NCI-H1048 (cell line): ENCODE measurements at regions not wholly inside any gene's neighbourhood (a gene's known extent, or its start where the extent isn't known, plus 50 kb on each side); places are given as distances from the start of the nearest gene placed in this dataset.
"Not testable (repeated sequence)": the region's sequence is repeated elsewhere in the genome, so short reads cannot be mapped to it uniquely, and the experiment has no call there.

ENCODE experiments used
- DNase-seq: peaks from one replicate; lab custom pipeline; 2025; lab: John Stamatoyannopoulos, UW

DNA sequence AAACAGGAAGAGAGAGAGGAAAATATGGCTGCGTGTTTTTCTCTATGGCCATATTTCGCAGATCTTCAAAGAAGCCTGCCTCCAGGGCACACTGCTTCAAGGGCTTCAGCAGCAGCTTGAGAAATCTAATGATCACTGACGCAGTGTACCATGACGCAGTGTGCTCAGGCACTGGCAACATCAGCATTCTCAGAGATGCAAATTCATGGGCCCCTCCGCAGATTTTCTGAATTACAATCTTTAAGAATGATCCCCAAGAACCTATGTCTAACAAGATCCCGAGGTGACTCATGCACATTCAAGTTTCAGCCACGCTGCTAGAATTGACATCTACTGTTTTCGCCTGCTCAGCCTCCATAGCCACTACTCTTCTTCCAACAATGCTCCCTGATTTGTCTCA is 143.9 kb upstream of the ZNF366 start:
- no peak for DNase-seq

DNA sequence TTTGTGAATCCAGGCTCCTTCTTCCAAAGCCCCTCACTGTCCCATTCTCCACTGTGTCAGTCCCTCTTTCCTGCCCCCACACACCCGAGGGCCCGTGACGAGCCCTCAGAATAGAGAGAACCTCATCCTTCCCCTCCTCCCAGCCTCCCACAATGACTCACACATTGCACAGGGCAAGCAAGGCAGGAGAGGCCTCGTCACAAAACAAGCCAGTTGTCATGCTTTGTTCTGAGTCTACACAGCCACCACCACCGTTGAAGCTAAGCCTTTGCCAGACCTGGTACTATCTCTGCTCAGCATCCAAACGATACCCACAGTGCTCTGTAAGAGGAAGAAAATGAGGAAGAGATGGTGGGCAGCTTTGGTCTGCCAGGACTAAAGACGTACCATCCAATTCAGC is 142.2 kb upstream of the ZNF366 start:
- DNase-seq, result no peak

DNA sequence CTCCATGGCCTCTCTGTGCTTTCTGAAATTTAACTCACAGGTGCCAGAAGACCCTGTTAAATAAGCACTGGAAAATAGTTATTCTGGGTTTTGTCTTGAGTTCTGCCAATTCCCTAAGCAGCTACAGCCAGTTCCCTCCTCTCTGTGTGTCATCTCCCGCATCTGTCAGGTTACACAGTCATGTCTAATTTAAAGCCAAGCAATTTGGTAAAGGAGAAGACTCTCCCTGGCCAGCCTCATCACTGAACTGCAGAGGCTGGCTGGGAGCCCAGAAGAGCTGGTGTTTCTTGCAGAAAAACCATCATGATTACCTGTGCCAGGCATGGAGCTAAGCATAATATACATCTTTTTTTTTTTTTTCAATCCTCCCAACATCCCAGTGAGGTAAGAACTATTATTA is 141.3 kb upstream of the ZNF366 start:
- no peak for DNase-seq

DNA sequence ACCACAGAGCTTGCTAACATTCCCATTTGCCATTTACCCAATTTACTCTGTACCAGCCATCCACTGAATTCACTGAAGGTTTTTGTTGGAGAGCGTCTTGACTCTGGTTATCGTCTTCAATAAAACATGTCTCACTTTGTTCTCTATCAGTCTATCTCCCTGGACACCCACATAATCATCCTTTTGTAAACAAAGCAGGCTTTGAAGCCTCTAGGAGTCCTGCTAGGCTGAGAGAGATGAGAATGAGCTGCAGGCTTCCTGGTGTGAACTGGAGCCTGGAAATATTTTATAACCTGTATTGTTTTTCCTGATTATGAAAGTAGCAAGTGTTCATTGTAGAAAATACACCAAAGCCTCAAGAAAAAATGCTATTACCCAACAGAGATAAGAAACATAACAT is 140.6 kb upstream of the ZNF366 start:
- DNase-seq, result no peak

DNA sequence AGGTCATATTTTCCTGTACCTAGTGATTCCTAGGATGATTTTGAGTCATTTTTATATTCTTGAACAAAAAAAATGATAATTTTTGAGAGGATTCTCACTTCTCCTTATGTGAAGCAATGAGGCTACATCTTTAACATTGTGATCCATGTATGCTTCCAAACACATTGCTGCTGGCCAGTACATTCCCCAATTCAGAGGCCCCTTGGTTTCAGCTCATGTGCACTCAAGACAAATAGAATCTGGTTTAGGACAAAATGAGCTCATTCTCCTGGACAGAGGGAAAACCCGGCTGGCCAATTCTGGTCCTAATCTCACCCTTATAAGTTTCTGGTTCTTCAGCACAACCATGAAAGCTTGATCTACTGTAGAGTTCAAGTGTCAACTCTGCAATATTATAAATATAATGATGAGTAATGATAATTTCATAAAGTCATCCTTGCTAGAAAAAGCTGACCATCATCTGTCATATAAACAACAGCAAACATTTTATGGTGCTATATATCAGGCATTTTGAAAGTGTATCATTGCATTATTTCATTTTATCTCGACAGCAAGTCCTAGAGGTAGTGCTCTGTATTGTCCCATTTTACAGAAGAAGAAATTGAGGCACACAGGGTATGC is 139.1 kb upstream of the ZNF366 start:
- no peak for DNase-seq

DNA sequence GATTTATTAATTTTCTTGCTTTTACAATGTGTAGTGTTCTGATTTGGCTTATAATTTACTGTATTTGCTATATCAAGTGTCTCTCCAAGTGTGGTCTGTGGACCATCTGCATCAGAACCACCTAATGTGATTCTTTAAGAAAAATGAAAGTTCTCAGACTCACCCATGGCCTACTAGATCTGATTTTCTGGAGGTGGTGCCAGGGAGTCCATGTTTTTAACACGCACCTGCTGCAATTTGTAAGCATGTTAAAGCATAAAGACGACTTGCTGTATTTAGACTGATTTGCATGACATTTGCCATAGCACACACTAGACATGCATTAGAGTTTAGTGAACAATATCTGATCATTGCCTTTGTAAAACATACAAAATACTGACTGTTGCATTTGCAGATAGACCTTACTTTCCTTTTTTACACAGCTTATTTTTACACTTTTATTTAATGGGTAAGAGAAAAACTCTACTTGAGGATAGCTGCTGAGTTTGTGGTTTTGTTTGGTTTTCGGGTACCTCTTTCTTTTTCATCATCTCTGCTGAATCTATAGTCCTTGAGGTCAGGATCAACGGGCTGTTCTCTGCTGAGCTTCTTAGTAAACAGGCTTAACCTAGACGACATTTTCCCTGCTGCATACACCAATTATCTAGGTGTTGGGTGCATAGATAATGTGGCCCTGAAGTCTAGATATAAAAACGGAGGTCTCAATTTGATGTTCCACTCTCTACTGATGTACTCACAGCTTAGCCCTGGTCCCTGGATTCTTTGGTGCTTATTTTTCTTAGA is 138.0 kb upstream of the ZNF366 start:
- DNase-seq, result no peak

DNA sequence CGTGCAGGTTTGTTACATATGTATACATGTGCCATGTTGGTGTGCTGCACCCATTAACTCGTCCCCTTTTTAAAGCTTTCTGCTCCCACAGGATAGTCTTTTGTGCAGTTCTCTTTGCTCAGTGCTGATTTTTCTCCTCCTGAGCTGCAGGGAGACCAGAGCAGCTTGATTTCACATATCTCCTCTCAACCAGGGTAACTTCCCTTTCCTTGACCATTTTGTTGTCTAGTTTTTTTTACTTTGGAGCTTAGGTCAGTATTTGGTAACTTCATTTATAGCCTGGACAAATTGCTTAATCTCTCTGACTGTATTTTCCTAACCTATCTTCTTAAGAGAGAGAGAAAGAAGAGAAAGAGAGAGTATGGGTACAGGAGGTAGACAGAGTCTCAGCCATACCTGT is 137.1 kb upstream of the ZNF366 start:
- DNase-seq, result no peak

DNA sequence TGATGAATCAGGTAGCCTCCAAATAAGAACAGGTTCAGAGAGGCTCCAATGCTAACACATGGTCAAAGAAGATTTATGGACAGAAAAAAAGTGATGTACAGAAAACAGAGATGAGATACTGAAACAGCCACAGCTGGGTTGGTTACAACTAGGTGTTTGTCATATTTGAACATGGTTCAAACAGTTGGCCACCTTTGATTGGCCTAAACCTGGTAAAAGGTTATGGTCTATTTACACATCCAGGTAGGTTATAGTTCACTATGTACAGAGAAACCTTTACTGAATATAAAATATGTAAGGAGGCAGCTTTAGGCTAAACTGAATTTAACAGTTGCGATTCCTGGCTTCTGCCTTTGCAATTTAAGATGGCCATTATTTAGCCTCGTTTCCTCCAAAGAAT is 134.0 kb upstream of the ZNF366 start:
- DNase-seq, result no peak

DNA sequence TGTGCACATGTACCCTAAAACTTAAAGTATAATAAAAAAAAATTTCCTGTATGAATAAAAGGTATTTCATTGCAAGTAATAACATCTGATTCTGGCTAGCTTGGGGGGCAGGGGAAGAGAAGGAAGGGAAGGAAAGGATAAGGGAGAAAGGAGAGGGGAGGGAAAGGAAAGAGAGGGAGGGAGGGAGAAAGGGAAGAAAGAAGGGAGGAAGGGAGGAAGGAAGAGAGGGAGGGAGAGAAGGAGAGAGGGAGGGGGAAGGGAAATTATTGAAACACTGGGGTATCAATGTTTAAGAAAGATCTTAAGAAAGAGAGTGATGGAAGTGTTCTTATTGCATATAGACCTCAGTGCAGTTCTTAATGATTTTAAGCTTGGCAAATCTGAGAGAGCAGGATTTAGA is 129.8 kb upstream of the ZNF366 start:
- DNase-seq, result no peak

DNA sequence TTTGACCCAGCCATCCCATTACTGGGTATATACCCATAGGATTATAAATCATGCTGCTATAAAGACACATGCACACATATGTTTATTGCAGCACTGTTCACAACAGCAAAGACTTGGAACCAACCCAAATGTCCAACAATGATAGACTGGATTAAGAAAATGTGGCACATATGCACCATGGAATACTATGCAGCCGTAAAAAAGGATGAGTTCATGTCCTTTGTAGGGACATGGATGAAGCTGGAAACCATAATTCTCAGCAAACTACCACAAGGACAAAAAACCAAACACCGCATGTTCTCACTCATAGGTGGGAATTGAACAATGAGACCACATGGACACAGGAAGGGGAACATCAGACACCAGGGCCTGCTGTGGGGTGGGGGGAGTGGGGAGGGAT is 129.4 kb upstream of the ZNF366 start:
- not testable (repeated sequence) for DNase-seq

DNA sequence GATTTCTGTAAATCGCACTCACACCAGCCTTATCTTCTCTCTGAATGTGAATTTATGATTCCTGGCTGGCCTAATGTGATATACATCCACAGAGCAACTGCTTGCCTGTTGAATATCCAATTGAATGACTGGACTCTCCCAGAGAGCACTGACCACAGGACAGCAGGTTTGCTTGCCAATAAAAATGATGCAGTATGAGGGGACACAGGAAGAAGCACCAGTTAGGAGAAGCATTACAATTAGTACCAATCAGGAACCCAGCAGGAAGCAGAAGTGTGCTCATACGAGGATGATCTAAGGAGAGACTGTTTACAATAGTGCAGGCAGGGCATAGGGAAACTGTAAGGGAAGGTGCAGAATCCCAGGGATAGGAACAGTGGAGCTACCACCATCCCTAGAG is 127.2 kb upstream of the ZNF366 start:
- DNase-seq, result no peak

DNA sequence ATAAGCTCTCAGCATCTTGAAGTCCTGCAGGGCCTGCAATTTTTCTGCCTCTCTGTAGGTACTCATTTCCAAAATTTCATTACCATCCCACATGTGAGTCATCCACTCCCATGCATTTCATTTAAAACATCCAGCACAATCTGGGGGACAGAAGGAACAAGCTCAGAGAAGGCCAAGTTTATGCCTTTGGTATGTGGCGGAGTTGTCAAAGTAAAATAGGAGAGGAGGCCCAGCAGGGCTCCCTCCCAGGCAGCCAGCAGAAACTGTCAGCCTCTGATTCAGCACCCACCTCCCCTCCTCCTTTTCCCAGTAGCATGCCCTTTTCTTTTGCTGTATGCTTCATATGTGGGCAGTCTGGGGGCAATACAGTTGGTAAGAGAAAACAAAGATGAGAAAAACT is 126.4 kb upstream of the ZNF366 start:
- DNase-seq, result no peak

DNA sequence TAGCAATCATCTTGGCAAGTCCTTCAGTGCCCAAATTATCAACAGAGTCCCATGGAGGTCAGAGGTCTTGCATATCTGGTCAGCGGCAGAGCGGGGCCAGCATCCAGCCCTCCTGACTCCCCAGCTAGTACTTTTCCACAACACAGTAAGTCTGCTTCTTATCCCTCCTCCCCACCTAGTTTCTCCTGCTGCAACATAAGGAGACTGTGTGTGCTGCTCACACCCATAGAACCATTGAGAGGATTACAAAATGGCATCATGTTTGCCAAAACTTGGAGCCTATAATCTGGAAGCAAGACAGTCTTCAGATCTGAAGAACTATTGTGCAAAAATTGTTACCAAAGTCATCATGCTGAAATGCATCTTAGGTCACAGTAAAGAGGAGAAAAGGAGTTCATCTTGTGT is 125.8 kb upstream of the ZNF366 start:
- no peak for DNase-seq

DNA sequence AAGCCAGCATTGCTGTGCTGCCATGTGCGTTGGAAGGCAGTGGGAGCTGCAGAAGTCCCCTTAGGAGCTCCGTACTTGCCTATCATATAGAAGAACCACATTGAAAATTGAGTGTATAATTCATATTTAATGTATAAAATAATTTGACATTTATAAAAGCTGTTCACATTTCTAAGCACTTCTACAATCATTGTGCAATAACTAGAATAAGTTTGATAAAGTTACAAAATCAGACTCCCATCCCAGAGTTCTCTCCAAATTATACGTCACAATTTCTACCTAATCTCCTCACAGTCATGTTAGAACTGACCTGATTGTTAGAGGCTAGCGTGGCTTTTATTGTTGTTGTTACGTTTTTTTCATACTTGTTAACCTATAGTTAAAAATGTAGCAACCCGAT is 123.5 kb upstream of the ZNF366 start:
- no peak for DNase-seq

DNA sequence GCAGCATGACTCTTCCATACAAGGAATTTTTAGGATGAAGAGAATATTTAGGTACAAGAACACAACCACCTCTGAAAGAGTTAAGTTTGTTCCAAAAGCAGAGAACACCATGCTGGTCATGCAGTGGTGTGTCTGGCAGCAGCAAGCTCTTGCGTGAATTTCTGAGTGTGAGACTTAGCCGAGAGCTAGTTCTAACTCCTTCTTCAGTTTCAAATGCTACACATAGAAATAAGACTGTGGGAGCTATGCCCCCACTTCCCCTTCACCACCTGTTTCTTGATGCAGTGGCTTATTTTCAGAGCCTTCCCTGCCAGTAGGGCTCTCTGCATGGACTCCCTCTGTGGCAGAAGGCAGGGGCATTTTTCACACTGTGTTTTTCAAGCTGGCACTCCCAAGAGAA is 122.9 kb upstream of the ZNF366 start:
- no peak for DNase-seq

DNA sequence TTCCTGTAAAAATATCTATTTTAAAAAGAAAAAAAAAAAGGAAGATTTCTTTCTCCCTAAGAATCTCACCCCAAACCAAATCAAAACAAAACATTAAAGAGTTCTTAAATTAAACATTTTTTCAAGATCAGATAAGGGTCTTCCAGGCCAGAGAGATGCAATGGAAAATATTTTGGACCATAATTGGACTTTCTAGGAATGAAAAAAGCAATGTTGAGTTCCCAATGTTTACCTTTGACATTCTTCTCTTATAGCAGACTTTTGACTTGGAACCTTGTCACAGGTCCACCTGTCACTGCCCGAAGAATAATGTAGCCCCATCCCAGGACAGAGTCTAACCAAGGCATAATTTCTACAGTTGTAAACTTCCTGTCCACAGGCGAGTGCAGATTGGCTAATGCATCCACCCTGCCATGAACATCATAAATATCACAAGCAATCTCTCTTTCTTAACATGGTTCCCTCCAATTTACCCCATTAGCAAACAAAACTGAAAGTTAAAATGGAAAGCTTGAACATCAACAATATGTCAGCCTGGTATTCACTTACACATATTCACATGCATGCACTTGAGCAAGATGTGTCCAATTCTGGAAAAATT is 121.7 kb upstream of the ZNF366 start:
- DNase-seq, result no peak

DNA sequence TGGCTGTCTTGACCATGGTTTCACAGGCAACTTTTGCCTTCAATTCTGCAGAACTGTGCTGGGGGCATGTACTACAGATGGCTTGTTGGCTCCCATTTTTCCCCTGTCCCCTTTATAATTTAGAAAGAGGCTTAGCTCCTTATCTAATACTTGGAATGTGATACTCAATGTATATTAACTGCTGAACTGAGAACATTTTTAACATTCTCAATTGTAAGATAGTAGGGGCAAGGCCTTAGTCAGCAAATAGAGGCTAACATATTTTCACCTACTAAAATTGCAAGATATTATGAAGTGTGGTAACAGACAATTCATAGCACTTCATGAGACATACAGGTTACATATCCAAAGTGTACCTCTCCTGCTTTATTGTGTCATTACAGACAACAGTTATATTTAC is 118.1 kb upstream of the ZNF366 start:
- DNase-seq, result no peak

DNA sequence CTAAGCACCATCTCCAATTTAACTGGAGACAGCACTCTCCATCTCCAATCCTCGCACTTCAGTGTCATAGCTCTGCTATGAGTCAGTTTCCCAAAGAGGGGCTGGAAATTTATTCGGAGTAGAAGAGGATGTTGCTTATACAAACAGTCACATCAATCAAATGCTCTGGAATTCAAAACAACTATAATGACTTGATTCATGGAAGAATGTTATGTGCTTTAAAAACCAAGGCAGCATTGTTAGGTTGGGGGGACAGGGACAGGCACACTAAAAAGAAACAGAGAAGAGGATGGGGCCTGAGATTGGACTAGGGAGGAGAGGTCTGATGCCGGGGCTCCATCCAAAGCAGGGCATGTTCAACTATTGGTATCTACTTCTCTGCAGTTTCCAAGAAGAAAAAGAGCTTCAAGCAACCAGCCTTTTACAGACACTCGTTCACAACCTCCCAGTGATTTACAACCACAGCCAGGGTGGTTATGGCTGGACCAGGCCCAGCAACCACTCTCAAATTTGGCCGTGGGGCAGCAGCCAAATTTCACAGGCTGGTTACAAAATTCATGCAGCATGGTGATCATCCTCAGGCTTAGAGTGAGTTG is 117.5 kb upstream of the ZNF366 start:
- DNase-seq, result no peak

DNA sequence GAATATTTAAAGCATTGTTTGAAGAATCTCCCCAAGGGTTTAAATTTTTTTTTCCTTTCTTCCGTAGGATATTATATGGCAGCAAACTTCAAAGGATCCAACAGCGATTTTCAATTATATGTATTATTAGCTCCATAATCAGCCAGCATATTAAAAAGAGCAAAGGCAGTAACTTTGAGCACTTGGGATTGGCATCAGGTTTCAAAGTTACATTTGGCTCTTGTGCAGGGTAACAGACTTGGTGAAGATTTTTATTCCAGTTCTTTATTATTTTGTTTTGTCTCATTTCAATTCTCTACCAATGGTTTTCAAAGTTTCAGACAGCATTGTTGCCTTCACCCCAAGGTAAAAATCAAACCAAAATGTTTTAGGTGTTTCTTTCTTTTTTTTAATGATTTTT is 116.7 kb upstream of the ZNF366 start:
- DNase-seq, result no peak

DNA sequence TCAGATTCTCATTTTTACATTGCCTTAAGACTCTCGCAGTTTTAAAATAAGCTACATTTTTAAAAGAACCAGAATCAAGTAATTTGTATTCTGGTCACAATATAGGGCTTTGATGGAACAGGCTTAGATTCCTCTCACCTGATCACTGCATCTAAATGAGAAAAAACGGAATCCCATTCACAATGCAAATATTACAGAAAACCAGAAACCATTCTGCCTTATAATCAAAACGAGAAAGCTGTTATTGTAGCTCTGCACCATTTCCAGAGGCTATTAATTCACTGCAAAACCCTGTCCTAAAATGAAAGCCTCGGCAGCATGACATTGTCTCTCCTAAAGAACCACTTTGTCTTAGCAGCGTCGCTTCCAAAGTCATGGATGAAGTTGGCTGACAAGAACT is 116.1 kb upstream of the ZNF366 start:
- no peak for DNase-seq

DNA sequence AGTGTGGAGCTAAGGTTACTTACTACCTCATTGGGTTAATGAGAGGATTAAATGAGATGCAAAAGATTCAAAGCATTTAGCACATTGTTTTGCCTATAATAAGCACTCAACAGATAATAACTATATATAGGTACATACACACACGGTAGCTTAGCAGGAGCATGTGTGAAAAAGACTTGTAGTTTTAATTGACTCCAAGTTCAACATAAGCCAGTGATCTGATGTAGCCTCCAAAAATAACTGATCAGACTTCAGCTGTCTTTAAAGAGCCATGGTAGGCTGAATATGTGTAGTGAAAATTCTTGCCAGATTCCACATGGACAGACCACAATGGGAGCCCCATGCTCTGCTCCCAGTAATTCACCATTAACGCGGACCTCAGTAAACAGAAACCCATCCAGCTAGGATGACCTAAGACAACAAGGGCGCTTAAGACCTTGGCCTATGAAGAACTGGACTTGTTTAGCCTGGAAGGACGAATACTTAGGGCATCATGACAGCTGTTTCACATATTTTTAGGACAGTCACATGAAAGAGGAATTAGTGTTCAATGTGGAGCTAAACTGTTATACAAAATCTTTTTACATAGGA is 115.1 kb upstream of the ZNF366 start:
- no peak for DNase-seq

DNA sequence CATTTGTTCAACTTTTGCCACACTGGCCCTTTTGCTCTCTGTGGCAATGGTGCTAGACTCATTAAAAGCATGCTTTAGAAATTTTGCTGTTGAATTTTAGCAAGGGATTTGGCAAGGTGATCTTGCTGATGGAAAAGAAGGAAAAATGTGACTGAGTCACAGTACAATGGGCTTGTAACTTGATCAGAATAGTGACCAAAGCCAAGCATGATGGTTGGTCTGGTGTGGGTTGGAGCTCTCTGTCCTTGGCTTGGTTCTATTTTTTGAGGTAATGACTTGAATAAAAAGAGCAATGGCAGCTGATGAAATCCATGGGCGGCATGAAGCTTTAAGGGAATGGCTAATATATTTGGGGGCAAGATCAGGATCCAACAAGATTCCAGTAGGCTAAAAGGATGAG is 114.4 kb upstream of the ZNF366 start:
- no peak for DNase-seq

DNA sequence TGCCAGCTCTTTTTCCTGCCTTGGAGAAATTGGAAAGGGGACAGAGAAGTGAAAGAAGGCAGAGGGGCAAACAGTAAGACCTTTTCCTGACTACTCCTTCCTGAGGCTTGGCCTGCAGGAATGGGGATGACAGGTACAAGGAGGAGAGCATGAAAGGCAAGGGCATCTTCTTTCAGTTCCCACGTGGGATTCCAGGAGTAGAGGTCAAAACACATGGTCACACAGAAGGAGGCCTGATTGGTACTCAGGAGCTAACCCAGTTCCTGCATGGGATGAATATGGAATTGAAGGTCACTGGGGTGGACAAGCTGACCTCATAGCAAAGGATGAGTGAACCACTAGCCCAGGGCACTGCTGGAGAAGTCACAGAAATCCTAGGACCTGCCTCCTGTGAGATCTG is 112.5 kb upstream of the ZNF366 start:
- DNase-seq, result no peak
